Loucy (cell line): ENCODE measurements at regions not wholly inside any gene's neighbourhood (a gene's known extent, or its start where the extent isn't known, plus 50 kb on each side); places are given as distances from the start of the nearest gene placed in this dataset.

Experiments
- EZH2phosphoT487 ChIP-seq: fragments of 200-600 bp; IDR thresholded peaks from 2 replicates; pipeline ENCODE4 v1.6.1; 2018; ENCODE audit warnings: antibody characterized with exemption, mild to moderate bottlenecking, moderate library complexity, borderline replicate concordance
- TF ChIP-seq, protein P1 (sequence below): fragments of 200-600 bp; sonication (generic); conservative IDR thresholded peaks from 2 replicates; pipeline ENCODE4 v1.5.1; 2014; ENCODE audit warnings: mild to moderate bottlenecking, antibody characterized with exemption, low read length

DNA sequence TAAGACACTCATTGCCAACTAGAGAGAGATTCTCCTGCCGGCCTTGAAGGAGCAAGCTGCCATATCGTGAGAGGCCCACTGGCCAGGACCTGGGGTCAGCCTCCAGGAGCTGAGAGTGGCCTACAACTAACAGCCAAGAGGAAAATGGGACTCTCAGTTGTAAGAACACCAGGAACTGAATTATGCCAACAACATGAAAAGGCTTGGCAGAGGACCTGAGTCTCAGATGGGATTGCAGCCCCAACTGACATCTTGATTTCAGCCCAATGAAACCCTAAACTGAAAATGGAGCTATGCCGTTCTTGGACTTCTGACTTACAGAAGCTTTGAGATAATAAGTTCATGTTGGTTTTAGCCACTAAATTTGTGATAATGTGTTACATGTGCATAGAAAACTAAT, 193.5 kb upstream of the LRFN2 start:
- TF ChIP-seq, protein P1, sequence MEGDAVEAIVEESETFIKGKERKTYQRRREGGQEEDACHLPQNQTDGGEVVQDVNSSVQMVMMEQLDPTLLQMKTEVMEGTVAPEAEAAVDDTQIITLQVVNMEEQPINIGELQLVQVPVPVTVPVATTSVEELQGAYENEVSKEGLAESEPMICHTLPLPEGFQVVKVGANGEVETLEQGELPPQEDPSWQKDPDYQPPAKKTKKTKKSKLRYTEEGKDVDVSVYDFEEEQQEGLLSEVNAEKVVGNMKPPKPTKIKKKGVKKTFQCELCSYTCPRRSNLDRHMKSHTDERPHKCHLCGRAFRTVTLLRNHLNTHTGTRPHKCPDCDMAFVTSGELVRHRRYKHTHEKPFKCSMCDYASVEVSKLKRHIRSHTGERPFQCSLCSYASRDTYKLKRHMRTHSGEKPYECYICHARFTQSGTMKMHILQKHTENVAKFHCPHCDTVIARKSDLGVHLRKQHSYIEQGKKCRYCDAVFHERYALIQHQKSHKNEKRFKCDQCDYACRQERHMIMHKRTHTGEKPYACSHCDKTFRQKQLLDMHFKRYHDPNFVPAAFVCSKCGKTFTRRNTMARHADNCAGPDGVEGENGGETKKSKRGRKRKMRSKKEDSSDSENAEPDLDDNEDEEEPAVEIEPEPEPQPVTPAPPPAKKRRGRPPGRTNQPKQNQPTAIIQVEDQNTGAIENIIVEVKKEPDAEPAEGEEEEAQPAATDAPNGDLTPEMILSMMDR: no peak
- TF ChIP-seq EZH2phosphoT487: no peak
